Neuronal stem cell (in vitro differentiated cells): ENCODE measurements at regions not wholly inside any gene's neighbourhood (a gene's known extent, or its start where the extent isn't known, plus 50 kb on each side); places are given as distances from the start of the nearest gene placed in this dataset.

Experiments
- DNase-seq: peaks from one replicate; pipeline ENCODE4 v3.0.0-alpha.2; 2013; ENCODE audit warnings: low spot score
- H2AFZ ChIP-seq: one replicate; pipeline ENCODE4 v1.6.1; 2013; ENCODE audit warnings: mild to moderate bottlenecking, low read length, inconsistent platforms
- H2AK5ac ChIP-seq: 2 replicates; pipeline ENCODE4 v1.6.1; 2013; ENCODE audit warnings: low read depth, mild to moderate bottlenecking, inconsistent platforms, low read length, moderate library complexity, mixed read lengths
- H2BK120ac ChIP-seq: 2 replicates; pipeline ENCODE4 v1.6.1; 2013; ENCODE audit warnings: low read depth, mild to moderate bottlenecking, inconsistent platforms, low read length, moderate library complexity, mixed read lengths
- H2BK12ac ChIP-seq: one replicate; pipeline ENCODE4 v1.6.1; 2013; ENCODE audit warnings: low read length, inconsistent platforms
- H2BK15ac ChIP-seq: 2 replicates; pipeline ENCODE4 v1.6.1; 2013; ENCODE audit warnings: mild to moderate bottlenecking, low read length, inconsistent platforms, mixed read lengths
- H2BK5ac ChIP-seq: one replicate; pipeline ENCODE4 v1.6.1; 2013; ENCODE audit warnings: inconsistent platforms, mild to moderate bottlenecking, low read length, moderate library complexity
- H3K14ac ChIP-seq: one replicate; pipeline ENCODE4 v1.6.1; 2013; ENCODE audit warnings: low read length, inconsistent platforms
- H3K18ac ChIP-seq: 2 replicates; pipeline ENCODE4 v1.6.1; 2013; ENCODE audit warnings: low read length, inconsistent platforms
- H3K23ac ChIP-seq: 2 replicates; pipeline ENCODE4 v1.6.1; 2013; ENCODE audit warnings: low read depth, mild to moderate bottlenecking, mixed read lengths, low read length, inconsistent platforms; ENCODE audit not compliant: poor library complexity
- H3K27ac ChIP-seq: replicated peaks from 3 replicates; pipeline ENCODE4 v1.5.1; 2013; ENCODE audit warnings: low read length, inconsistent platforms
- H3K27me3 ChIP-seq, 3 experiments: 2 replicates each; pipeline ENCODE4 v1.6.1; 2013; ENCODE audit warnings: low read length in 3 of 3, mild to moderate bottlenecking in 2 of 3, inconsistent platforms in 1 of 3, low read depth in 1 of 3, mixed read lengths in 1 of 3, moderate library complexity in 1 of 3; ENCODE audit not compliant: control insufficient read depth in 3 of 3, insufficient read depth in 3 of 3
- H3K36me3 ChIP-seq, 2 donors: replicated peaks in 1 of 2; 2 replicates each; pipeline ENCODE4 v1.6.1; 2013; ENCODE audit warnings: low read length in 2 of 2; ENCODE audit not compliant: control insufficient read depth in 2 of 2, insufficient read depth in 2 of 2
- H3K4ac ChIP-seq: 2 replicates; pipeline ENCODE4 v1.6.1; 2013; ENCODE audit warnings: inconsistent platforms, mild to moderate bottlenecking, low read length, moderate library complexity
- H3K4me1 ChIP-seq, 2 donors: 1 replicate in 1 of 2; 2 replicates in 1 of 2; pipeline ENCODE4 v1.6.1; 2013; ENCODE audit warnings: low read length in 2 of 2, low read depth in 1 of 2; ENCODE audit not compliant: control insufficient read depth in 2 of 2, insufficient read depth in 1 of 2
- H3K4me2 ChIP-seq: one replicate; pipeline ENCODE4 v1.6.1; 2013; ENCODE audit warnings: mild to moderate bottlenecking, low read length, inconsistent platforms; ENCODE audit not compliant: insufficient read depth, poor library complexity, severe bottlenecking
- H3K4me3 ChIP-seq, 2 donors: 2 replicates each; pipeline ENCODE4 v1.5.1; 2013; ENCODE audit warnings: low read length in 2 of 2, mild to moderate bottlenecking in 2 of 2, inconsistent platforms in 1 of 2, moderate library complexity in 1 of 2
- H3K79me1 ChIP-seq: one replicate; pipeline ENCODE4 v1.6.1; 2013; ENCODE audit warnings: low read depth, mild to moderate bottlenecking, inconsistent platforms, low read length, moderate library complexity
- H3K9ac ChIP-seq: one replicate; pipeline ENCODE4 v1.6.1; 2013; ENCODE audit warnings: mild to moderate bottlenecking, low read depth, low read length, inconsistent platforms; ENCODE audit not compliant: poor library complexity
- H3K9me3 ChIP-seq, 2 donors: replicated peaks in 1 of 2; 2 replicates each; pipeline versions ENCODE3 to v1.6.1; 2013; ENCODE audit warnings: low read length in 2 of 2, mild to moderate bottlenecking in 2 of 2, inconsistent platforms in 1 of 2, low read depth in 1 of 2, mixed read lengths in 1 of 2, moderate library complexity in 1 of 2; ENCODE audit not compliant: control insufficient read depth in 2 of 2, insufficient read depth in 1 of 2
- H4K8ac ChIP-seq: one replicate; pipeline ENCODE4 v1.6.1; 2013; ENCODE audit warnings: low read depth, mild to moderate bottlenecking, inconsistent platforms, low read length, moderate library complexity
- H4K91ac ChIP-seq: one replicate; pipeline ENCODE4 v1.6.1; 2013; ENCODE audit warnings: low read length, low read depth, mild to moderate bottlenecking, inconsistent platforms; ENCODE audit not compliant: poor library complexity
- WGBS, 2 donors: extraction: QIAGEN DNeasy Blood & Tissue Kit; methylation state at CpG; one replicate each; pipeline ENCODE4 v1.1.7; 2013; ENCODE audit warnings: missing lambda C conversion rate in 2 of 2, mixed read lengths in 1 of 2; ENCODE audit not compliant: insufficient read length in 2 of 2, insufficient replicate concordance in 1 of 2; ENCODE audit errors: extremely low coverage in 2 of 2; 5-methylcytosine and 5-hydroxymethylcytosine counted together

DNA sequence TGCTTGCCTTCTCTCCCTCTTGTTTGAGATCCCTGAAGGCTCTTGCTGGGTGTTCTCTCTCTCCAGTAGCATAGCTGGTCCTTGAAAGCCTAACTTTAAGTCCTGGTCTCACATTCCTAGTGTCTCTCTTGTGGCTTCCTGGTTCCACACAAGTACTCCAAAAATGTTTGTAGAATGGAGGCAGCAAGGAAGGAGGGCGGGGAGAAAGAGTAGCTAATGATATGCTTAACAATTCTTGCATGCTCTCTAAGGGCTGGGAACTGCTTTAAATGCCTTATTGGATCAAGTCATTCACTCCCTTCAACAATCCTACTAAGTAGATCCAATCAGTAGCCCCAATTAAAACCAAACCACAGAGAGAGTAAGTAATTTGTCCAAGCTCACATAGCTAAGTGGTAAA, 357.3 kb downstream of the KLF5 start:
- Histone ChIP-seq H3K4me1 (peaks cover 0 to 2% of the 10 kb centered on the region in 2 donors), H2BK15ac (no peak overlapping the region), H3K36me3 (no peaks in the 10 kb centered on the region), H2AK5ac (no peak overlapping the region), H3K79me1 (no peaks in the 10 kb centered on the region), H4K8ac (no peak overlapping the region), H2AFZ (no peak overlapping the region), H2BK12ac (no peak overlapping the region), H3K18ac (no peak overlapping the region), H3K9me3 (no peaks in the 10 kb centered on the region), H2BK120ac (no peak overlapping the region), H3K27me3 (no peaks in the 10 kb centered on the region), H3K4me3 (no peak overlapping the region), H3K4me2 (no peak overlapping the region), H4K91ac (no peak overlapping the region), H3K27ac (no peak overlapping the region), H3K4ac (no peak overlapping the region), H3K9ac (no peak overlapping the region), H3K14ac (no peak overlapping the region), H2BK5ac (no peak overlapping the region), H3K23ac (no peak overlapping the region)
- WGBS, 2 donors, result no CpG with 5 or more reads among the region's 1 CpG
- DNase-seq, result no peak

- DNase-seq, result no peak
- no peak overlapping the region for H2AK5ac ChIP-seq
- H3K9ac ChIP-seq, result no peak overlapping the region
- no peak overlapping the region for H3K4me3 ChIP-seq
- H3K9me3 ChIP-seq, result no peaks in the 10 kb centered on the region
- no peak overlapping the region for H3K23ac ChIP-seq
- peaks cover 0 to 2% of the 10 kb centered on the region in 2 donors for H3K4me1 ChIP-seq
- no peak overlapping the region for H3K18ac ChIP-seq
- no CpG with 5 or more reads among the region's 6 CpGs for WGBS, 2 donors
- H3K36me3 ChIP-seq, result no peaks in the 10 kb centered on the region
- H3K27ac ChIP-seq, result no peak overlapping the region
- no peak overlapping the region for H2BK120ac ChIP-seq
- H4K91ac ChIP-seq, result no peak overlapping the region
- no peak overlapping the region for H2AFZ ChIP-seq
- no peaks in the 10 kb centered on the region for H3K27me3 ChIP-seq
- no peak overlapping the region for H4K8ac ChIP-seq
- no peak overlapping the region for H2BK12ac ChIP-seq
- H3K4ac ChIP-seq, result no peak overlapping the region
- H3K14ac ChIP-seq, result no peak overlapping the region
- H2BK5ac ChIP-seq, result no peak overlapping the region
- H2BK15ac ChIP-seq, result no peak overlapping the region
- H3K79me1 ChIP-seq, result no peaks in the 10 kb centered on the region
- no peak overlapping the region for H3K4me2 ChIP-seq
These were observed 354.9 kb downstream of the KLF5 start for GRCh38 chr13:73413656-73414055.

GRCh38 chr13:73412933-73413332, 354.1 kb downstream of the KLF5 start:
- Histone ChIP-seq H2AFZ (no peak overlapping the region), H3K4me3 (no peak overlapping the region), H3K18ac (no peak overlapping the region), H4K91ac (no peak overlapping the region), H2BK12ac (no peak overlapping the region), H3K4me2 (no peak overlapping the region), H3K36me3 (no peaks in the 10 kb centered on the region), H3K9me3 (no peaks in the 10 kb centered on the region), H3K9ac (no peak overlapping the region), H2AK5ac (no peak overlapping the region), H2BK5ac (no peak overlapping the region), H3K27ac (no peak overlapping the region), H3K14ac (no peak overlapping the region), H3K23ac (no peak overlapping the region), H2BK120ac (no peak overlapping the region), H3K27me3 (no peaks in the 10 kb centered on the region), H2BK15ac (no peak overlapping the region), H3K4me1 (peaks cover 0 to 4% of the 10 kb centered on the region in 2 donors), H3K79me1 (no peaks in the 10 kb centered on the region), H4K8ac (no peak overlapping the region), H3K4ac (no peak overlapping the region)
- WGBS, 2 donors, result no CpG with 5 or more reads among the region's 1 CpG
- no peak for DNase-seq

DNA sequence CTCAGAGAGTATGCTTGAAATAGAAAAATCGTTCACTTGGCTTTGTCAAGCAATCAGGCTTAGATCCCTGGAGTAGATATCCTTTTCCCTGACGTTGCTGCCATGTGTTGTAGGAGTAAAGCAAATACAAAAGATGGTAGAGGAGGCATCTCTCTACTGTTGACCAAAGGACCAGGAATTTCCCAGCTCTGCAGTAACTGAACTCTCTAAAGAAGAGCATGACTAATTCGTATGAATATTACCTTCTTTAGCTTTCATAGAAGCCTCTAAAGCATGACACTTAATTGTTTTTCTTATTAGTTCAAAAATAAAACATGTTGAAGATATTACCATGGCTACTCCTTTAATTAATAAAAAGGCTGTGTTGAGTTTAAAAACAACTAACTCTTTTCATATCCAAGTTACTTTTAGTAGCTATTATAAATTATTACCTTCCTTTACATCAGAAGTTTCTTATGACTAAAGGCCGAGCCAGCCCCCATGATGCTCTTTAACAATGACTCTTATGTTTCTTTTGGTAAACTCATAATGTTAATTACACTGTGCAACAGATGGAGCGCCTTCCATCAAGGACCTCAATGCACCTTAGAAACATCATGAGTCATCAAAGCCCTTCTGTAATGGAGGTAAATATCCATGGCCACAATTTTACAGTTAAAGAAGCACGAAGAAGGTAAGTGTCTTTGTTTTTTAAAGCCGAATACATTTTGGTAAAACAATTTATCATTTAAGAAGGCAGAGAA, 352.4 kb downstream of the KLF5 start:
- no peak overlapping the region for H3K4ac ChIP-seq
- H2AFZ ChIP-seq, result no peak overlapping the region
- no peaks in the 10 kb centered on the region for H3K36me3 ChIP-seq
- H3K9ac ChIP-seq, result no peak overlapping the region
- H2BK15ac ChIP-seq, result no peak overlapping the region
- H3K23ac ChIP-seq, result no peak overlapping the region
- no peak overlapping the region for H2BK5ac ChIP-seq
- WGBS, 2 donors, result no CpG with 5 or more reads among the region's 7 CpGs
- H3K27ac ChIP-seq, result no peak overlapping the region
- H3K4me1 ChIP-seq, result peaks cover 0 to 4% of the 10 kb centered on the region in 2 donors
- H3K14ac ChIP-seq, result no peak overlapping the region
- no peak overlapping the region for H3K4me3 ChIP-seq
- no peak overlapping the region for H2BK12ac ChIP-seq
- H3K27me3 ChIP-seq, result no peaks in the 10 kb centered on the region
- no peak overlapping the region for H4K8ac ChIP-seq
- H3K18ac ChIP-seq, result no peak overlapping the region
- no peaks in the 10 kb centered on the region for H3K79me1 ChIP-seq
- H3K9me3 ChIP-seq, result no peaks in the 10 kb centered on the region
- no peak overlapping the region for H2AK5ac ChIP-seq
- H2BK120ac ChIP-seq, result no peak overlapping the region
- no peak overlapping the region for H4K91ac ChIP-seq
- DNase-seq, result no peak
- no peak overlapping the region for H3K4me2 ChIP-seq
